GM12878 (cell line): ENCODE measurements at regions not wholly inside any gene's neighbourhood (a gene's known extent, or its start where the extent isn't known, plus 50 kb on each side); places are given as distances from the start of the nearest gene placed in this dataset.

Source experiments
- ATAC-seq: fragments of 200-7000 bp; cut with Tn5 transposase; 3 replicates; pipeline ENCODE4 v1.9.1; 2020; ENCODE audit warnings: mild to moderate bottlenecking, moderate library complexity
- BruUV-seq: library from RNA; stranded (reverse); fragments of 400-500 nt; replicated peaks from 2 replicates; lab custom pipeline; 2021; lab: Mats Ljungman, UMichigan
- CTCF ChIA-PET: fragments of 300-600 bp; sonication (Branson Sonifier 250); formaldehyde crosslinking; extraction: SDS; loops from one replicate; lab custom pipeline; 2021; ENCODE audit warnings: inconsistent platforms; lab: Yijun Ruan, JAX
- POLR2A ChIA-PET: fragments of 350-600 bp; formaldehyde crosslinking; extraction: SDS; loops from one replicate; lab custom pipeline; 2021; ENCODE audit warnings: inconsistent platforms; lab: Charles Lee
- RAD21 ChIA-PET: fragments of 300-600 bp; sonication (Branson Sonifier 250); formaldehyde crosslinking; loops from one replicate; lab custom pipeline; 2023; ENCODE audit warnings: antibody characterized with exemption; ENCODE audit not compliant: unreplicated experiment; lab: Charles Lee
- SMC1A ChIA-PET: fragments of 300-600 bp; sonication (Branson Sonifier 250); formaldehyde crosslinking; loops from one replicate; lab custom pipeline; 2023; ENCODE audit not compliant: unreplicated experiment, uncharacterized antibody; lab: Charles Lee
- DNase-seq: peaks from one replicate; pipeline ENCODE4 v3.0.0-alpha.2; 2011; ENCODE audit warnings: low read depth, low spot score
- FAIRE-seq: peaks from 3 replicates; lab custom pipeline; 2011; peaks lifted over from hg19 to GRCh38; lab: Jason Lieb, UNC
- H2AFZ ChIP-seq: 2 replicates; pipeline ENCODE4 v1.6.0; 2011; ENCODE audit warnings: low read depth, low read length, control low read depth; ENCODE audit not compliant: control insufficient read depth
- H3K27ac ChIP-seq: 2 replicates; pipeline ENCODE4 v1.5.1; 2011; ENCODE audit warnings: control low read depth; ENCODE audit not compliant: control insufficient read depth, insufficient read depth
- H3K27me3 ChIP-seq, 2 experiments: replicated peaks in 1 of 2; 2 replicates each; pipeline versions ENCODE4 v1.6.0 to v1.6.1; 2011; ENCODE audit warnings: low read length in 1 of 2; ENCODE audit not compliant: control insufficient read depth in 2 of 2, insufficient read depth in 2 of 2
- H3K36me3 ChIP-seq, 2 experiments: 2 replicates each; pipeline ENCODE4 v1.5.1; 2011; ENCODE audit warnings: low read length in 1 of 2; ENCODE audit not compliant: control insufficient read depth in 2 of 2, insufficient read depth in 2 of 2
- H3K4me1 ChIP-seq: 2 replicates; pipeline ENCODE4 v1.6.1; 2011; ENCODE audit warnings: mild to moderate bottlenecking, low read length, moderate library complexity, mixed read lengths; ENCODE audit not compliant: control insufficient read depth, insufficient read depth
- H3K4me2 ChIP-seq: 2 replicates; pipeline ENCODE4 v1.6.0; 2011; ENCODE audit warnings: control low read depth; ENCODE audit not compliant: control insufficient read depth, insufficient read depth
- H3K4me3 ChIP-seq: fragments of 200-600 bp; sonication (generic); 2 replicates; pipeline ENCODE4 v1.5.1; 2016
- H3K79me2 ChIP-seq: 2 replicates; pipeline ENCODE4 v1.6.0; 2011; ENCODE audit warnings: low read length; ENCODE audit not compliant: control insufficient read depth, insufficient read depth
- H3K9ac ChIP-seq: 2 replicates; pipeline ENCODE4 v1.8.0; 2011; ENCODE audit warnings: low read length, control low read depth, mixed read lengths; ENCODE audit not compliant: control insufficient read depth, insufficient read depth
- H3K9me3 ChIP-seq: replicated peaks from 3 replicates; pipeline ENCODE4 v1.5.1; 2011; ENCODE audit warnings: mild to moderate bottlenecking, low read length; ENCODE audit not compliant: control insufficient read depth, insufficient read depth
- H4K20me1 ChIP-seq: 2 replicates; pipeline ENCODE4 v1.6.0; 2011; ENCODE audit not compliant: control insufficient read depth, insufficient read depth
- BCL3 ChIP-seq: IDR thresholded peaks from 2 replicates; pipeline ENCODE4 v1.6.1; 2011; ENCODE audit warnings: borderline replicate concordance, low read depth, mild to moderate bottlenecking, moderate library complexity, low read length; ENCODE audit not compliant: insufficient read depth, poor library complexity, severe bottlenecking
- ZBTB40 ChIP-seq: fragments of 450-650 bp; IDR thresholded peaks from 2 replicates; pipeline ENCODE4 v1.6.1; 2016; ENCODE audit warnings: mild to moderate bottlenecking, moderate library complexity, borderline replicate concordance
- WGBS: methylation state at CpG from one replicate; pipeline ENCODE4 v1.1.6; 2016; ENCODE audit warnings: low lambda C conversion rate; ENCODE audit not compliant: insufficient replicate concordance, insufficient coverage; ENCODE audit errors: missing lambda C conversion rate; 5-methylcytosine and 5-hydroxymethylcytosine counted together
- in situ Hi-C: fragments of 300-500 bp; cut with MboI; formaldehyde crosslinking; loops from 9 replicates; pipeline ENCODE4 v1.14.3; 2018; ENCODE audit warnings: mixed read lengths
- intact Hi-C: fragments of 100-400 bp; cut with micrococcal nuclease; formaldehyde crosslinking; loops from one replicate; pipeline ENCODE4 v1.14.2; 2022; ENCODE audit not compliant: unreplicated experiment

GRCh38 chr14:38385836-38386235 lies 129.9 kb upstream of the CLEC14A start:
- DNase-seq = no peak
- BruUV-seq = no TSS peak
- no peaks in the 10 kb centered on the region for H3K79me2 ChIP-seq
- no peaks in the 10 kb centered on the region for H3K36me3 ChIP-seq
- RAD21 ChIA-PET = no interaction called here
- H3K4me2 ChIP-seq = no peak overlapping the region
- no peaks in the 10 kb centered on the region for H3K4me1 ChIP-seq
- SMC1A ChIA-PET = no interaction called here
- H3K9ac ChIP-seq = no peak overlapping the region
- intact Hi-C loops (no loop called here), in situ Hi-C loops (no loop called here)
- H3K27ac ChIP-seq = no peak overlapping the region
- no peaks in the 10 kb centered on the region for H3K27me3 ChIP-seq
- POLR2A ChIA-PET = no interaction called here
- CTCF ChIA-PET = no interaction called here
- FAIRE-seq = no peak
- no peak overlapping the region for H3K4me3 ChIP-seq
- 0% methylated on average over 3 of the region's 3 CpGs for WGBS
- ATAC-seq = no peak
- H4K20me1 ChIP-seq = no peaks in the 10 kb centered on the region
- no peaks in the 10 kb centered on the region for H3K9me3 ChIP-seq
- H2AFZ ChIP-seq = no peak overlapping the region
- no peak for TF ChIP-seq ZBTB40
- TF ChIP-seq BCL3 = no peak
